HG02571 (cell line): ENCODE measurements at regions not wholly inside any gene's neighbourhood (a gene's known extent, or its start where the extent isn't known, plus 50 kb on each side); places are given as distances from the start of the nearest gene placed in this dataset.

ENCODE experiments used
- ATAC-seq: cut with Tn5 transposase; IDR thresholded peaks from one replicate; pipeline ENCODE4 v1.9.1; 2021; ENCODE audit warnings: mild to moderate bottlenecking, moderate library complexity; ENCODE audit not compliant: unreplicated experiment

DNA sequence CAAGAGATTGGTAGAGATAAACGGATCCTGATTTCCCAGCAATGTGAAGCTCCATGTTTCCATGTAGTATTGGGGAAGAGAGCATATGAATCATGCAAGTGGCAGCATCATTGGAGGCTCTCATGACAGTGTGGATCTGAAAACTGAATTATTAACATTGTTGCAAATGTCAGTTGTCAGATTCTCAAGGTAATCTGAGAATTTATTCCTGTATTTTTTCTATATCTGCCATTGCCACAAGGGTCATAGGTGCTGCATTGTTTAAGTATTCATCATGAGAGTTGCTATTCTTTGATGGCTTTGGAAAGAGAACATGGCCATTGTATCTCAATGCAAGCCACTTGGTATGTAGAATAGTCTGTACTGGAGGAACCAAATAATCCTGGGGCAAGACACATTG lies 1217.0 kb upstream of the ZEB2 start:
- ATAC-seq, result no peak

DNA sequence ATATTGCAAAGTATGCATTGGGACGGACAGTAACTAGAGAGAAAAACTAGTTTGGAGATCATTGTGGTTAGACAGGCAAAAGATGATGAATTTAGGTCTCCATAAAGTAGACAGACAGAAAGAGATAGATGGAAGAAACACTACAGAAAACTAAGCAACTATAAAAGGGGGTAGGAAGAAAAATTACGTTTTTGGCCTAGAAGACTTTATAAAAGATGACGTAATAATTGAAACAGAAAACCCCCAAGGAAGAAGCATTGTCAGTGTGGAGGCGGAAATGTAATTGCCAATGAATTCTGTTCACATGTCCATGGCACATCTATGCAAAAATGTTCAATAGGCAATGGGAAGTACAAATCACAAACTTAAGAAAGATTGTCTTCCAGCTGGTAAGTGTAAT lies 1211.5 kb upstream of the ZEB2 start:
- ATAC-seq, result no peak

DNA sequence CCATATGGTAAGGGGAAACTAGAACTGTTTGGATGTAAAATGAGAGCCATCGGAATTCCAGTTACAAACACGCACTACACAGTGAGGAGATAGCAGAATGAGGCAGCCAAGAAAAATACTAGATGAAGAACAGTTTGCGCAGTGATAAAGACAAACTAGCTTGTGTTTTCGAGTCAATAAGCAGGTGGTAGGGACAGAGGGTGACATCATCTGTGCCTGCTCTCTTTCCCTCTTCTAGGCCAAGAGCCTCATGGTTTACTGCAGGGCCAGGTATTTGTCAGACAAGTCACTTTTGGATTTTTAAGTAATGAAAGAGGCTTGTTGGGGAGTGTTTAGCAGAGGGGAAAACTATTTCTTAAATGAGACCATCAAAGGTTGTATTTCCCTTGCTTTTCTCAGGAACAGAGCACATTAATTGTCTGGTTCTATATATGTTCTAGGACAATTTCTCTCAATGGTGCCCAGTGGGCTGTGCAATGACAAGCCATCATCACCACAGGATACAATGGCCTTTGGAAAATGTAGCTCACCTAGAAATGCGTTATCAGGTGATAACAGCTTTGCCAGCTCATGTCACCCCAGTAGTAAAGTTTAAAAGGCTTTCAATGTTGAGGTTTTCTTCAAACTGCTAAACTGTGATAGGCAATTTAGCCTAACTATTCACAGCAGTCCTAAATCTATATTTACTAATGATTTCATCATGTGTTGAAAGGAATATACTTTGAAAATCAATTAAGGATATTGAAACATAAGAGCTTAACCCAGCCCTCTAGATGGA lies 1210.3 kb upstream of the ZEB2 start:
- ATAC-seq, result no peak

DNA sequence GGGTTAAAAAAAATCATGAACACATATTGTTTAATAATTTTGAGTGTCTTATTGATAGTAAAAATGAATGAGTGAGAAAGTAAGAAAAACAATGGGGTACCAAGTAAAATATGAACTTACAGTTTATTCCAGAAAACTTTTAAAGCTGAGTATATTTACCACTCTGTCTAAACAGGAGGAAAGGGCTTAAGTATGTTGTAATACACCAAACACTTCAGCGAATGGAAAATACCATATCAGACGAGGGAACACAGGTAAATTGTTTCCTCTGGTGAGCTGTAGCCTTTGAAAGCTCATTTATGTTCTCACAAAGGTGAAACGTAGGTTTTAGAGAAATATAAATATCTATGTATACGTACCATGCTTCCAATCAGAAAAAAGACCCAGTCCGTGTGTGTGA lies 1209.6 kb upstream of the ZEB2 start:
- ATAC-seq, result no peak

DNA sequence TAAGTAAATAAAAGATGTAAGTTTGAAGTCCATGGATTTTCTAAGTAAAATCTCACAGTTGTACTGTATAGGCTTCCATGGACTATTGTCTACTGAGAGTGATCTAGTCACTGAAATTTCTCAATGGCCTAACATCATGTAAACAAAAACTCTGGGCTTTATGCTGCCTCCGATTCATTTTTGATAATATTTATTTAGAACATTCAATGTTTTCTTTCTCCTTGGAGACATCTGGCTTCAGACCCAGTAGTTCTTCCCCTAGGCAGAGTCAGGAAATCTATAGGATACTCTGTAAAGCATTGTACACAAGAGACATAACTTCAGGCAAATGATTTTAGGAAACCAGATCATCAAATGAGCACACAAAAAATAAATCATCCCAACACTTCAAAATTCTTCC lies 1208.6 kb upstream of the ZEB2 start:
- ATAC-seq, result no peak

DNA sequence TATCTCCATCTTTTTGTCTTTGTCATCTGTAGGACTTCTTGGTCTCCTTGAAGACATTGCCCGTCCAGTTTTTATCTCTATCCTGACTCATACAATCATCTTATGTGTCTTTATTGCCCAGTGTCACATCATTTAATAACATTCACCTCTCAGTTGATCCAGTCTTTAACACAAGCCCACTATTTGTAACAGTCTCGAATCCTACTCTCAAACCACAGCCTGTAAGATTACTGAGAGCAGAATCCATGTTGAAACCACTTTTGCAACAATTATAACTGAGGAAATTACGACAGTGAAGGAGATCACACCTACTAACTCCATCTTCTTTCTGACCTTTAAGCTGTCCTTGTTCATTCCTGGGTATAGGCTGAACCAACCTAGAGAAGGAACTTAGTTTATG lies 1206.0 kb upstream of the ZEB2 start:
- ATAC-seq, result no peak

DNA sequence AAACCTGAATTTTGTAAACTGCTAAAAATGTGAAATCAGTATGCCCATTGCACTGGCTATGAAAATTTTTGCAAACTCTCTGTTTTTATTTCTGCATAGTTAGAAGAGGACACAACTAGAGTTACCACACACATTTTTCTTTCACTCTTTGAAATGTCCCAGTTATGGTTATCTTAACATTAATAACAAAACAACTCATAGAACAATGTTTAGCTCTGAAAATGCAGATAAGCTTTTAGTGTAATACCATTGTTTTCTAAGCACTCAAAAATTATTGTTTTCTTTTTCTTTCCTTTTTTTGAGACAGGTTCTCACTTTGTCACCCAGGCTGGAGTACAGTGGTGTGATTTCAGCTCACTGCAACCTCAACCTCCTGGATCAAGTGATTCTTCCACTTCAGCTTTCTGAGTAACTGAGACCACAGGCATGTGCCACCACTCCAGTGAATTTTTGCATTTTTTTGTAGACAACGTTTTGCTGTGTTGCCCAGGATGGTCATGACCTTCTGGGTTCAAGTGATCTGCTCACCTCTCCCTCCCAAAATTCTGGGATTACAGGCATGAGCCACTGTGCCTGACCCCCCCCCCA lies 1204.5 kb upstream of the ZEB2 start:
- ATAC-seq, result no peak

DNA sequence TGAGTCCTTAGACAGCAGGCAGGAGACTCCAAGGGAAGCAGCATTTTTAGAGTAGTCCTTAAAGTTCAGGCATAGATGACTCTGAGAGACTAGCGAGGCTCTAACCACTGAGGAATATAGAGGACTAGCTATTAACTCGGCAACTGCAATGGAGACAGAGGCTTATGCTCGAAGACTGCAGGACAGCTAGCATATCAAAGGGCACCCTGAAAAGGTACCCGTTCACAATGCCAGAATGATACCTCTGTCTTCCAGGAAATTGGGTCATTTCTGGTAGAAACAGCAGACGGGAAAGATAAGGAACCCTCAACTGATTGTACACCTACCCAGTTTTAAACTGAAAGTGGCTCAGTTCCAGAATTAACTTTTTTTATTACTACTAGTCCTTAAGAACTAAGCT lies 1204.0 kb upstream of the ZEB2 start:
- no peak for ATAC-seq

DNA sequence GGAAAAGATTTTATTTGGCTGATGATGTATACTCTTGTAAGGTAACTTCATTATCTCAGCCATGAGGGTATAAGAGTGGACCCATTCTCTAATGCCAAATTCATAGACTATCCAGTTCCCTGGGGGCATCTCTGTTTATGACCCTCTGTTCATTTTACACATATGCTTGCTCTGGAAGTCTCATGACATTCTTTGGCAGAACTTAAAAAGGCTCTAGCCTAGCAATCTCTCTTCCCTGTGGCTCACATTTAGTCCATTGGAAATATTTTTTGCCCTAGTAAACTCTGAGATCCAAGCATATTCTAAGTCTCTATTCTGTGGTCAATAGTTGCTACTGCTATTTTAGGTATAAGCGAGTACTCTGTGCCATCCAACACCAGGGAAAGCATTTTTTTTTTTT lies 1201.8 kb upstream of the ZEB2 start:
- no peak for ATAC-seq

DNA sequence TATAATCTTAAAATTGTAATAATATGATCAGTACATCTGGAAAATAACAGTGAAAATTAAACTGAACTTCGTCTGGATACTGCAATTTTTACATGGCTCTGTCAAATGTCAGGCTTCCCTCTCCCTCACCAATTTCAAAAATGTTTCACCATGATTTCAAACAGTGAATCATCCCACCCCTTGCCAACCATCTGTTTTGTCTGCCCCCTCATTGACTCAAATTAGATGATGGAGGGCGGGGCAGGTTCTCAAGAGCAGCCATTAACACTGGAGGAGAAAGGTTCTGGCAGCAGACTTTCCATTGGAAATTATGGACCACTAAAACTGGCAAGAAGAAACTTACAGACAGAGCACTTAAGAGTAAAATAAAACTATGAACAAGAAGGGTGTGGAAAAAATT lies 1195.7 kb upstream of the ZEB2 start:
- no peak for ATAC-seq

DNA sequence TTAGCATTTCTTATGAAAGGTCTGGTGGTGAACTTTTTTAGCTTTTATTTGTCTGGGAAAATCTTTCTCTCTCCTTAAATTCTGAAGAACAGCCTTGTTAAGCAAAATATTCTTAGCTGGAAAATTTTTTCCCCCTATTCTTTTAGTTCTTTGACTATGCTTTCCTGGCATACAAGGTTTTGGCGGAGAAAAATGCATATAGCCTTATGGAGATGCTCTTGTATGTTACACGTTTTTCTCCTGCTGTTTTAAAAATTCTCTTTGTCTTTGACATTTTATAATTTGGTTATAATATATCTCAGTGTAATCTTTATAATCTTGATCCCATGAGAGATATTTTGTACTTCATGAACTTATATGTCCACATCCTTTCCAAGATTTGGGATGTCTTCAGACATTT lies 1190.4 kb upstream of the ZEB2 start:
- no peak for ATAC-seq

DNA sequence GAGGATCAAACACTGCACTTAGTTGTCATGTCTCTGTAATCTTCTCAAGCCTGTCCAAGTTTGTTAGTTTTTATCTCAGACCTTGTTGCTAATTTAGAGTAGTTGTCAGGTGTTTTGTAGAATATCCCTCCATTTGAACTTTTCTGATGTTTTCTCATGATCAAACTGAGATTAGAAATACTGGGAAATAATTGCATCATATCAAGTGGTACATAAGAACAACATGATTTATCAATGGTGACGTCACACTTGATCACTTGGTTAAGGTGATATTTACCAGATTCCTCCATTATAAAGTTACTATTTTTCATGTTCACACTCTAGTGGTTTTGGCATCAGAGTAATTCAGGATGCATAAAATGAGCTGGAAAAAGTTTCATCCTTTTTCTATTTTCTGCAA lies 1182.4 kb upstream of the ZEB2 start:
- no peak for ATAC-seq

DNA sequence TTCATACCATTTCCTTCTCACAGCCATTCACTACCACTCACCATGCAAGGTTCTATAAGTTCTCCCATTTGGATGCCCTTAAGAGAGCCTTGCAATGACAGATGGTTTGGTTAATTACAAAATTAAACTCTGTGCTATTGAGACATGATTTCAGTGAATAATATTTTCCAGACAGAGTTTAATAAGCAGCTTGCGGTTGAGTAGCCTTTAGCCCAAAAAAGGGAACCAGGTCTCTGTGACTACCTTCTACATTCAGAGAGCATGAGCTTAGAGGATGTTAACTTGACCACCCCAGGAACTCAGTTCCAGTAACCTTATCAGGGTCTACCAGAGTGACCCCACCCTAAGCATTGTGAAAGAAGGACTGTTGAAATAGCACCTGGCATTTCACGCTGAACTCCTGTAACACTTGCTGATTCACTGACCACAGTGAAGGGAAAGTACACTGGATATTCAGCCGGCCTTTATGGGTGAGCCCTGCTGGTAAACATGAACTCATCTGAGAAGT lies 1173.1 kb upstream of the ZEB2 start:
- peak; percentile 78 for ATAC-seq

DNA sequence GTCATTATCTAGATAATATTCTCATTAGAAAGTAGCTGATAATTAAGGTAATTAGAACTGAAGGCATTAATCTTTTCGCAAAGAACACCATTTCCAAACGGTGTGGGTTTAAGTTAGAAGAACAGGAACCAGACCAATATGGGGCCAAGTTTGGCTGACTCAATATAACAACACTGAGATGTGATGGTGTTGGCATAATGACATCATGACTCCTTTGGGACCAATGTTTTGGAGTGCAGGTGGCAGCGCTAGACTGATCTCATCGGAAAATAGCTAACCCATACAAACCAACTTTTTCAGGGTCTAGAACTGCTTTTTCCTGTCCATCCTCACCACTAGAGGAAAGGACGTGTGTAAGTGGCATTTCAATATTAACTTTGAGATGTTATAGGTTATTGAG lies 1171.7 kb upstream of the ZEB2 start:
- ATAC-seq, result no peak

DNA sequence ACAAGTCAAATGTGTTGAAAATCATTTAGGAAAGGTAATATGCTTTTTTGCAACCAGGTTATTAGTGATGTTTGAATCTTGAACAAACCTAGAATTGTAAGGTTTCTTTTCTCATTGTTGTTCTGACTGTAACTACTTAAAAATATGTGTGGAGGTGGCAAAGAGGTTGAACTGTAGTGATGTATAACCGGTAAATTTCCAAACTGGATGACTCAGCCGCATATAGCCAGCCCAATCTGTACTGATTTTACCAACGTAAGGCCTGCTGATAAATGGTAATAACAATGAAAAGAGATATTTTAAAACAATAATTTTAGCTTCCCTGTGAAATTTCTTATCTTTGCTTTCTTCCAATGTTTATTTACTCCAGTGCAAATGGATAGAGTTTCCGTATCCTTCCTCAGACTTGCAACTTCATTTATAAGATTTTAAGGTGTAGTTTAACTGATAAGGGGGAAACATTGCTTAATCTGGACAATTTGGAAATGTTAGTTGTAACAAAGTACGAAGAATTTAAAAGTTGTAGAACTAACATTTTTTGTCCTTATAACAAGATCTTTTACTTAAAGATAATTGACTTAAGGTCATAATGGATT lies 1170.4 kb upstream of the ZEB2 start:
- ATAC-seq, result no peak

DNA sequence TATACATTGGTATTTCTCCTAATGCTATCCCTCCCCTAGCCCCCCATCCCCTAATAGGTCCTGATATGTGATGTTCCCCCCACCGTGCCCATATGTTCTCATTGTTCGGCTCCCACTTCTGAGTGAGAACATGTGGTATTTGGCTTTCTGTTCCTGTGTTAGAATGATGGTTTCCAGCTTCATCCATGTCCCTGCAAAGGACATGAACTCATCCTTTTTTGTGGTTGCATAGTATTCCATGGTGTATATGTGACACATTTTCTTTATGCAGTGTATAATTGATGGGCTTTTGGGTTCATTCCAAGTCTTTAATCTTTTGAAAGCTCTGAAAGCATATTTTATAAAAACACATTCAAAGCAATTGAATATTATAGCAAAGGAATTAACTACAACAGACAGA lies 1169.4 kb upstream of the ZEB2 start:
- no peak for ATAC-seq

DNA sequence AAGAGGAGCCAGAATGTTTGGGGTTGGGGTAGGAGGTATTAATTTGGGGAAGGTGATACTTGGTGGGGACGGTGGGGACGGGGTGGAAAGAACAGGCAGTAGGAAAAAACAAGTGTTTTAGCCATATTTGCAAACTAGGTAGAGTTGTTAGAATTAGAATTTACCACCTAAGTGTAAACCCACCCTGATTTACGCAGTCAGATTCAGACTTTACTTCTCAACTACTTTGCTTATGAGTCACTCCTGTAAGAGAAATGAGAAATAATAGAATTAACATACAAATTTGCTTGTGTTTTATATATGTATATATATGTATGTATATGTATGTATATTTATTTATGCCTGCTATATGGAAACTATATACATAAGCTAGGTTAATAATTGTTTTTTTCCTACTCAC lies 1168.2 kb upstream of the ZEB2 start:
- no peak for ATAC-seq

DNA sequence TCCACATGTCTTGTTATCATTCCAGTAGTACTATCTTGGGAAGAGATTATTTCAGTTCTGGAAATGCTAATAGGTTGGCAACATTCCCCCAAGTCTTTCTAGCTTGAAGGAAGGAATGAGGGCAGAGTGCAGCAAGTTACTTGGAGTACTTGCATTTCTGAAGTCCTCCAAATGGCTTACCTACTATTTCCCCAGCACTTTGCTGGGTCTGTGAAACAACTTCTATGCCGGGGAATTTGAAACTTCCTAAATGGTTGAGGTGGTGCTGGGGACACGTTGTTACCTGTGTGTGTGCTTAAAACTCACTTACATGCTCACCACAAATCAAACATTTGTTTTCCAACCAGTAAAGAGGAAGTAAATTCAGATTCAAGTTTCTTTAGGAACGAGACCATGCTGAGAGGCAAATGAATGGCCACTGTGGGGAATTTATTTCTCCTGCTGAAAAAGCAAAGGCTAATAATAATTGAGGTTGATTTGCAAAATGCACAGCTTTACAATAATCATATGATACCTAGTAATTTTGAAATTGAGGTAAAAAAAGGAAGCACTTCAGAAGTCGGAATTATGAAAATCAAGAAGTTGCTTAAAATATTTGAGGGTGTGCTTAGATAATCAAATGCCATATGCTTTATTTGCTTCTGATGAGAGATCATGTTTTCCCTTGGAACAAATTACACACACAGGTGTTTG lies 1167.7 kb upstream of the ZEB2 start:
- no peak for ATAC-seq

DNA sequence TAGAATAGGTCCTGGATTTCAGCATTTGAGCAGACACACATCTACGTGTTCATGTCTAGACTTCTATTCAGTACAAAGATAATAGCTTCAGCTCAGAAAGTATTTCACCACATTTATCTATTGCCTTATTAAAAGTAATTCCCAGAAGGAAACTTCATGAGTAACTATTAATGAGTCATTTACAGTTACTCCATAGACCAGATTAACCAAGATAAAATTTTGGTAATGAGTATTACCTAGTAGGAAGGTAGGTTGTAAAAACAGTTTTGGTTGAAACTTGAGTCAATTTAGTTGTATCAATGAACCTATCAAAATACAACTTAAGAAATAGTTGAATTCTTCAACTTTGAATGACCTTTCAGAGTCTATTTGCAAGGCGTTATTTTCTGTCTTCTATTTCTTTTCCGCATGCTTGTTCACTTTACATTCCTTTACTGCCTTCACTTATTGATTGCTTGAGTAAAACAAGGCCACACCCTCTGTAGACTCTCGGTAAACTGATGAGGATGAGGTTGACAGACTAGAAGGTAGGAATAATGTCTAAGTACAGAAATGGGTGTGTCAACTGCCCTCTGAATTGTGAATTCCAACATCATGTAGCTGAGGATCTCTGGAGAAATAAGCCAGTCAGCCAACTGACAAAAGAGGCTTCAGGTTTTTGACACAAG lies 1165.6 kb upstream of the ZEB2 start:
- no peak for ATAC-seq

DNA sequence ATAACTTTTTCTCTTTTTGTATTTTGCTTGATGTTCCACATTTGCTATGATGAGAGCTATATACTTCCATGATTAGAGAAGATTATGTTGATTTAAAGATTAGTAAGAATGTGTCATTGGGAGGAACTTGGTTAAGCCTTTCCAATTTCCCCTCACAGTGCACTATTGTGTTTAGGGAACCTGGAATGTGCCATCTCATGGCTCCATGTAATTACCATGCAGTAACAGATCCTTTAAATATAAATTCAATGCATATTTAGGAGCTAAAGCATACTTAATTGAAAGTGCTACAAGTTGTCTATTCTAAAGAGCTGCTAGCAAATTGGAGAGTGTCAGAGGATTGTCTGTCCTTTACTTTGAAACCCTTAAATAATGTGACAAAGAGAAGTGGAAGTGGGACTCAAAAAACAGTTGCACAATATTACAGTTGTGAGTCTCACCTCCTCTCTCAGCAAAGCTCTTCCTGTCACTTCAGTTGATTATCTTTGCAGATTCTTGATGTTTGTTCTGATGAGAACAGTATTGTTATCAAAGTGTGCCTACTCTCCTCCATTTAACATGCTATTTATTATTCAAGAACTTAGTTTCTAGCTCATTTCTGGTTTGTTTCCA lies 1162.7 kb upstream of the ZEB2 start:
- no peak for ATAC-seq

DNA sequence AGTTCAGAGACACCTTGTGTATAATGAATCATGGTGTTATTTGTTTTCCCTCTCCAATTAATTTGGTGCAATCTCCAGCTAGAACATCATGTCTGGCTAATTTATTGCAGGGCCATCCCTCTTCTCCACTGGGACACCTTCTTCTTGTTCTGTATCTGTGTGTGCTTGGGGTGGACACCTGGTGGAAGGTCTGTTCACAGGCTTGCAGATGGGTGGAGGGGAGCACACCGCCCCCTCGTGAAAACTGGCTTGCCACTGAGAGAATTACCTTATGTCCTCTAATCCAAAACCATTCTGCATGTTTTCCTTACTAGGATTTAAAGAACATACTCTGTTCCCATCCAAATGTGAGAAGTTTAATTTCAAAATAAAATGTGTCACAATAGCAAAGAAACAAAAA lies 1160.4 kb upstream of the ZEB2 start:
- ATAC-seq, result no peak
